ENCODE measurements at regions not wholly inside any gene's neighbourhood (a gene's known extent, or its start where the extent isn't known, plus 50 kb on each side); places are given as distances from the start of the nearest gene placed in this dataset.

GRCh38 chr3:166060789-166061479, 223.7 kb upstream of the BCHE start:
- no peak overlapping the region for H3K4me3 ChIP-seq (ENCODE audit: low read depth, low read length)
- DNase-seq (ENCODE audit: low read depth): no peak
- TF ChIP-seq CTCF (IDR thresholded peaks at IDR 0.05; ENCODE audit: control insufficient read depth, extremely low read depth, insufficient read depth): no peak

DNA sequence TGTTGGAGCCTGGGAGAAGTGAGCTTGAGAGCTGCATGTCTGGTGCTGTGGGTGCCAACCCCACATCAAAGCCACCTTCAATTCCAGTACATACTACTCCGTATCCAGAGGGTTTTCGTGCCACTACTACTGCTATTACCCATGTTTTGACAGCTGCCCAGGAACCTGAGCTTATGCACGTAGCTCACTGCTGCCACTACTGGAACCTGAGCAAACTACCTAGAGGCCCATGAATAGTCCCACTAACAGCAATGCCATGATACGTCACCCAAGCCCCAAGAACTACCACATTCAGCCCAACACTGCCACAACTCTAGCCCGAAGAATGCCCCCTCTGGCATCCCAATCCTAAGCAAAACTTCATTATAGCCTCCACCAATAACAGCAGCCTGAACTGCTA, 215.2 kb upstream of the BCHE start:
- no peak overlapping the region for H3K4me3 ChIP-seq (ENCODE audit: low read depth, low read length)
- TF ChIP-seq CTCF (IDR thresholded peaks at IDR 0.05; ENCODE audit: control insufficient read depth, extremely low read depth, insufficient read depth): no peak

GRCh38 chr3:166029507-166029906, 192.3 kb upstream of the BCHE start:
- H3K4me3 ChIP-seq (ENCODE audit: low read depth, low read length): no peak overlapping the region
- no peak for TF ChIP-seq CTCF (IDR thresholded peaks at IDR 0.05; ENCODE audit: control insufficient read depth, extremely low read depth, insufficient read depth)
- DNase-seq (ENCODE audit: low read depth): no peak

More for the DNA sequence above, 215.2 kb upstream of the BCHE start:
- DNase-seq (ENCODE audit: low read depth): no peak

DNA sequence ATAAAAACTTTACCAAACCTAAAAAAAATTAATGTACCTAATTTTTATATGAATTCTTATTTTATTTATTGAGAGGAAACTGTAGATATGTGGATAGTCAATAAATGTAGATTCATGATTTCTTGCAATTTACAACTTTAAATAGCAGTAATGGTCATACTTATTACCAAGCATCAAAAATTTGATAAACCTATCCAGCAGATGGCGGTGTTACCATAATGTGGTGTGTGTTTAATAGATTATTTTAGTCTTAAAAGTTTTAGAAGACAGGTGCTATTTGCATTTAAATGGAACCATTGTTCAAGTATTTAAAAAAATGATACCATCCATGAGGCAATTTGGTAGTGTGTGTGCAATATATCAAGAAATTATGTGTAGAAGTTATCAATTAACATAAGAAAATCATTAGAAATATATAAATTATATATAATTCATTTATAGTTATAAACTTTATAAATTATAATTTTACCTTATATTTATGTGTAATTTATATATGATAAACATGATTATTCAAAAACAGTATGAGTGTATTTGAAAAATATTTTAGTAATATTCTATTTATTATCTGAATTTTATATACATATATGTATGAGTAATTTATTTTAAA, 176.0 kb upstream of the BCHE start:
- no peak overlapping the region for H3K4me3 ChIP-seq (ENCODE audit: low read depth, low read length)
- TF ChIP-seq CTCF (IDR thresholded peaks at IDR 0.05; ENCODE audit: control insufficient read depth, extremely low read depth, insufficient read depth): peak; percentile 53
- peak; percentile 70 for DNase-seq (ENCODE audit: low read depth)

GRCh38 chr3:166011771-166012170, 174.5 kb upstream of the BCHE start:
- DNase-seq (ENCODE audit: low read depth): no peak

GRCh38 chr3:166005126-166005525, 167.9 kb upstream of the BCHE start:
- no peak for DNase-seq (ENCODE audit: low read depth)
- TF ChIP-seq CTCF (IDR thresholded peaks at IDR 0.05; ENCODE audit: control insufficient read depth, extremely low read depth, insufficient read depth): no peak
- no peak overlapping the region for H3K4me3 ChIP-seq (ENCODE audit: low read depth, low read length)

More at GRCh38 chr3:166011771-166012170, 174.5 kb upstream of the BCHE start:
- TF ChIP-seq CTCF (IDR thresholded peaks at IDR 0.05; ENCODE audit: control insufficient read depth, extremely low read depth, insufficient read depth): no peak
- no peak overlapping the region for H3K4me3 ChIP-seq (ENCODE audit: low read depth, low read length)
